Heart left ventricle (tissue), 16 donors: ENCODE measurements at regions not wholly inside any gene's neighbourhood (a gene's known extent, or its start where the extent isn't known, plus 50 kb on each side); places are given as distances from the start of the nearest gene placed in this dataset.
"Not testable (repeated sequence)": the region's sequence is repeated elsewhere in the genome, so short reads cannot be mapped to it uniquely, and the experiment has no call there.

Source experiments
- ATAC-seq, 4 donors: fragments of 200-7000 bp; cut with Tn5 transposase; one replicate each; pipeline ENCODE4 v1.9.1; 2020 to 2022; ENCODE audit warnings: moderate library complexity in 4 of 4, mild to moderate bottlenecking in 3 of 4, moderate number of reproducible peaks in 1 of 4
- DNase-seq, 5 donors: peaks; one replicate each; pipeline ENCODE4 v3.0.0-alpha.2; 2020
- H3K27ac ChIP-seq, 12 donors: fragments of 200-600 bp; sonication (generic) in 4 of 12; one replicate each; pipeline versions ENCODE4 v1.5.0 to v1.8.0; 2016 to 2022; ENCODE audit warnings: mild to moderate bottlenecking in 2 of 12
- H3K27me3 ChIP-seq, 9 donors: fragments of 200-600 bp; sonication (generic) in 2 of 9; one replicate each; pipeline versions ENCODE4 v1.5.1 to v1.8.0; 2016 to 2022; ENCODE audit warnings: mild to moderate bottlenecking in 3 of 9
- H3K36me3 ChIP-seq, 9 donors: fragments of 200-600 bp; sonication (generic) in 2 of 9; one replicate each; pipeline versions ENCODE4 v1.5.0 to v1.8.0; 2018 to 2022; ENCODE audit warnings: mild to moderate bottlenecking in 2 of 9
- H3K4me1 ChIP-seq, 12 donors: fragments of 200-600 bp; sonication (generic) in 4 of 12; one replicate each; pipeline versions ENCODE4 v1.5.0 to v1.8.0; 2016 to 2022; ENCODE audit warnings: mild to moderate bottlenecking in 3 of 12
- H3K4me3 ChIP-seq, 12 donors: fragments of 200-600 bp; sonication (generic) in 4 of 12; one replicate each; pipeline versions ENCODE4 v1.5.0 to v1.8.0; 2017 to 2022; ENCODE audit warnings: mild to moderate bottlenecking in 9 of 12, moderate library complexity in 4 of 12
- H3K9me3 ChIP-seq, 12 donors: fragments of 200-600 bp; sonication (generic) in 4 of 12; one replicate each; pipeline versions ENCODE4 v1.5.0 to v1.8.0; 2016 to 2022; ENCODE audit warnings: mild to moderate bottlenecking in 1 of 12
- CTCF ChIP-seq, 12 donors: fragments of 200-600 bp; sonication (generic) in 4 of 12; IDR thresholded peaks; one replicate each; pipeline versions ENCODE4 v1.5.0 to v1.8.0; 2018 to 2022; ENCODE audit warnings: antibody characterized with exemption in 12 of 12, mild to moderate bottlenecking in 5 of 12
- POLR2A ChIP-seq, 2 donors: fragments of 450-650 bp; IDR thresholded peaks; one replicate each; pipeline ENCODE4 v1.6.1; 2017; ENCODE audit warnings: antibody characterized with exemption in 2 of 2, mild to moderate bottlenecking in 2 of 2, moderate library complexity in 2 of 2
- WGBS, 4 donors: extraction: QIAGEN DNeasy Blood & Tissue Kit in 2 of 4; methylation state at CpG; one replicate each; pipeline versions ENCODE4 v1.1.5 to v1.1.7; 2013 to 2018; 5-methylcytosine and 5-hydroxymethylcytosine counted together
- intact Hi-C, 10 donors: fragments of 100-400 bp; cut with DNase I; formaldehyde crosslinking; loops; one replicate each; pipeline versions ENCODE4 v1.11.1 to v1.14.2; 2022
- donor health status: ischemic (EF 13 %, LVEDD 7.1; RV severe dilation, severe dysfunction).
- donor health status: healthy with polysubstance abuse.
- donor health status: DM: no; HTN: yes; CAD: no.
- donor health status: DM: no; HTN: no; CAD: no.
- donor health status: ischemic (EF 25% LVEDD 6.9; RV normal size, moderate dysfunction).
- donor health status: ischemic (EF 25% LVEDD 5.7; RV mildly dilated, moderate dysfunction).
- donor health status: healthy.
- donor health status: DM: yes; HTN: yes; CAD: no.
- donor health status: ischemic (EF 35%, LVEDD 5.7; RV mildly dilated, moderate dysfunction).
- donor health status: nonischemic (EF 11% LVEDD 7.7; RV severe dilation, severe dysfunction).
- donor health status: DM: yes; HTN: yes; CAD: no.
- donor health status: PGD.
- donor health status: ischemic (EF 29% LVEDD 5.4; RV normal size, mild dysfunction).
- donor health status: nonischemic (EF 23%, LVEDD 6.1; RV moderate dilation, normal function).

GRCh38 chr15:69613182-69613581, 160.6 kb downstream of the RPLP1 start:
- no peak for ATAC-seq
- Histone ChIP-seq H3K27ac (no peak overlapping the region), H3K36me3 (no peaks in the 10 kb centered on the region), H3K9me3 (peaks cover 0 to 2% (median 0%) of the 10 kb centered on the region in 12 donors), H3K4me1 (peaks cover 0 to 11% (median 0%) of the 10 kb centered on the region in 12 donors), H3K27me3 (peaks cover 0 to 3% (median 0%) of the 10 kb centered on the region in 9 donors), H3K4me3 (no peak overlapping the region)
- no peak for TF ChIP-seq POLR2A (IDR thresholded peaks at IDR 0.05)
- TF ChIP-seq CTCF (IDR thresholded peaks at IDR 0.05) = no peak
- intact Hi-C loops = no loop called here
- 73 to 81% (median 75%) methylated on average over 6 of the region's 6 CpGs for WGBS, 4 donors
- DNase-seq = no peak

GRCh38 chr15:69613988-69614387, 161.4 kb downstream of the RPLP1 start:
- intact Hi-C loops = no loop called here
- Histone ChIP-seq H3K27ac (no peak overlapping the region), H3K4me1 (peaks cover 0 to 11% (median 0%) of the 10 kb centered on the region in 12 donors), H3K4me3 (no peak overlapping the region), H3K9me3 (peaks cover 0 to 4% (median 0%) of the 10 kb centered on the region in 12 donors), H3K36me3 (no peaks in the 10 kb centered on the region), H3K27me3 (peaks cover 0 to 3% (median 0%) of the 10 kb centered on the region in 9 donors)
- TF ChIP-seq POLR2A (IDR thresholded peaks at IDR 0.05) = no peak
- no peak for TF ChIP-seq CTCF (IDR thresholded peaks at IDR 0.05)
- ATAC-seq = peak in 1 of 4 donors; percentile 33
- DNase-seq = no peak
- 64 to 92% (median 74%) methylated on average over 2 of the region's 2 CpGs for WGBS, 4 donors

GRCh38 chr15:69615736-69616135, 163.1 kb downstream of the RPLP1 start:
- TF ChIP-seq CTCF (IDR thresholded peaks at IDR 0.05) = no peak
- no peak for TF ChIP-seq POLR2A (IDR thresholded peaks at IDR 0.05)
- Histone ChIP-seq H3K36me3 (no peaks in the 10 kb centered on the region), H3K9me3 (peaks cover 0 to 4% (median 0%) of the 10 kb centered on the region in 12 donors), H3K27me3 (peaks cover 0 to 3% (median 0%) of the 10 kb centered on the region in 9 donors), H3K27ac (no peak overlapping the region), H3K4me3 (no peak overlapping the region), H3K4me1 (peaks cover 0 to 6% (median 0%) of the 10 kb centered on the region in 12 donors)
- 68 to 87% (median 78%) methylated on average over 5 of the region's 5 CpGs for WGBS, 4 donors
- no peak for ATAC-seq
- intact Hi-C loops = no loop called here
- DNase-seq = no peak

GRCh38 chr15:69616558-69616957, 163.9 kb downstream of the RPLP1 start:
- Histone ChIP-seq H3K27ac (no peak overlapping the region), H3K4me1 (peaks cover 0 to 6% (median 0%) of the 10 kb centered on the region in 12 donors), H3K36me3 (no peaks in the 10 kb centered on the region), H3K4me3 (no peak overlapping the region), H3K9me3 (peaks cover 0 to 4% (median 0%) of the 10 kb centered on the region in 12 donors), H3K27me3 (peaks cover 0 to 3% (median 0%) of the 10 kb centered on the region in 9 donors)
- DNase-seq (no peak), ATAC-seq (no peak)
- intact Hi-C loops = no loop called here
- TF ChIP-seq CTCF (IDR thresholded peaks at IDR 0.05) = no peak
- no peak for TF ChIP-seq POLR2A (IDR thresholded peaks at IDR 0.05)
- WGBS, 4 donors = 74 to 89% (median 79%) methylated on average over 3 of the region's 3 CpGs

GRCh38 chr15:69617144-69617543, 164.5 kb downstream of the RPLP1 start:
- ATAC-seq, H3K27ac ChIP-seq, intact Hi-C loops, H3K9me3 ChIP-seq, DNase-seq, H3K4me1 ChIP-seq, H3K4me3 ChIP-seq, H3K27me3 ChIP-seq, H3K36me3 ChIP-seq: not testable (repeated sequence)
- WGBS, 4 donors = 82 to 87% (median 83%) methylated on average over 3 to 4 of the region's 4 CpGs
